A673 (cell line): ENCODE measurements at regions not wholly inside any gene's neighbourhood (a gene's known extent, or its start where the extent isn't known, plus 50 kb on each side); places are given as distances from the start of the nearest gene placed in this dataset.

Experiments used
- BruUV-seq: library from RNA; stranded (reverse); fragments of 400-500 nt; replicated peaks from 2 replicates; lab custom pipeline; 2021; lab: Mats Ljungman, UMichigan
- CTCF ChIA-PET: fragments of 300-600 bp; sonication (Branson Sonifier 250); formaldehyde crosslinking; loops from one replicate; lab custom pipeline; 2022; ENCODE audit warnings: antibody characterized with exemption; lab: Charles Lee
- POLR2A ChIA-PET: fragments of 300-600 bp; sonication (Branson Sonifier 250); formaldehyde crosslinking; loops from one replicate; lab custom pipeline; 2022; ENCODE audit warnings: antibody characterized with exemption; ENCODE audit not compliant: low non-redundant PET; lab: Charles Lee
- DNase-seq: peaks from one replicate; pipeline ENCODE4 v3.0.0-alpha.2; 2015; ENCODE audit warnings: low spot score
- H3K27ac ChIP-seq: fragments of 200-600 bp; sonication (generic); 2 replicates; pipeline ENCODE4 v1.5.1; 2016; ENCODE audit warnings: mixed run types, low read depth, mild to moderate bottlenecking, mixed read lengths, antibody characterized with exemption, low read length; ENCODE audit not compliant: poor library complexity, severe bottlenecking
- H3K27me3 ChIP-seq: fragments of 200-600 bp; sonication (generic); replicated peaks from 2 replicates; pipeline ENCODE4 v1.6.1; 2017; ENCODE audit warnings: mixed run types, low read depth, mild to moderate bottlenecking, mixed read lengths, antibody characterized with exemption, low read length; ENCODE audit not compliant: insufficient read depth, poor library complexity
- H3K36me3 ChIP-seq: fragments of 200-600 bp; sonication (generic); 2 replicates; pipeline ENCODE4 v1.6.1; 2016; ENCODE audit warnings: mixed run types, mild to moderate bottlenecking, mixed read lengths, antibody characterized with exemption, low read length; ENCODE audit not compliant: insufficient read depth, poor library complexity, severe bottlenecking
- H3K4me1 ChIP-seq: fragments of 200-600 bp; sonication (generic); 2 replicates; pipeline ENCODE4 v1.6.1; 2017; ENCODE audit warnings: mixed run types, mild to moderate bottlenecking, mixed read lengths, antibody characterized with exemption, low read length; ENCODE audit not compliant: insufficient read depth, poor library complexity, severe bottlenecking
- H3K4me3 ChIP-seq: fragments of 200-600 bp; sonication (generic); 2 replicates; pipeline ENCODE4 v1.5.1; 2016; ENCODE audit warnings: low read depth, mixed run types, mild to moderate bottlenecking, mixed read lengths, low read length; ENCODE audit not compliant: poor library complexity, severe bottlenecking
- H3K9me3 ChIP-seq: fragments of 200-600 bp; sonication (generic); 2 replicates; pipeline ENCODE4 v1.6.1; 2016; ENCODE audit warnings: mixed run types, low read depth, mild to moderate bottlenecking, mixed read lengths, antibody characterized with exemption, low read length; ENCODE audit not compliant: poor library complexity, severe bottlenecking
- CTCF ChIP-seq: fragments of 300-800, 200-600 bp; sonication (generic); conservative IDR thresholded peaks from 2 replicates; pipeline ENCODE4 v1.5.1; 2017; ENCODE audit warnings: low read depth, mild to moderate bottlenecking, antibody characterized with exemption, low read length, moderate library complexity, mixed read lengths
- EZH2 ChIP-seq: fragments of 200-600 bp; sonication (generic); IDR thresholded peaks from 2 replicates; pipeline ENCODE4 v1.6.1; 2017; ENCODE audit warnings: borderline replicate concordance, low read depth, mild to moderate bottlenecking, mixed read lengths, antibody characterized with exemption, low read length; ENCODE audit not compliant: poor library complexity, severe bottlenecking
- intact Hi-C: fragments of 100-400 bp; cut with micrococcal nuclease; formaldehyde crosslinking; loops from one replicate; pipeline ENCODE4 v1.10.0; 2022; ENCODE audit not compliant: unreplicated experiment

GRCh38 chr14:61132894-61133293, 148.2 kb downstream of the TMEM30B start:
- ChIA-PET CTCF (no interaction called here), POLR2A (no interaction called here)
- Histone ChIP-seq H3K27me3 (no peaks in the 10 kb centered on the region), H3K4me3 (no peak overlapping the region), H3K36me3 (no peaks in the 10 kb centered on the region), H3K4me1 (peaks cover 21% of the 10 kb centered on the region), H3K9me3 (no peaks in the 10 kb centered on the region), H3K27ac (no peak overlapping the region)
- intact Hi-C loops: no loop called here
- TF ChIP-seq CTCF (no peak), EZH2 (no peak)
- no peak for DNase-seq
- BruUV-seq: no TSS peak

- H3K4me1 ChIP-seq: peaks cover 21% of the 10 kb centered on the region
- no peak for TF ChIP-seq EZH2
- no peak for TF ChIP-seq CTCF
- no peaks in the 10 kb centered on the region for H3K9me3 ChIP-seq
- no peaks in the 10 kb centered on the region for H3K27me3 ChIP-seq
- H3K36me3 ChIP-seq: no peaks in the 10 kb centered on the region
- POLR2A ChIA-PET: no interaction called here
- intact Hi-C loops: no loop called here
- H3K27ac ChIP-seq: no peak overlapping the region
- no peak overlapping the region for H3K4me3 ChIP-seq
- no TSS peak for BruUV-seq
- CTCF ChIA-PET: no interaction called here
- DNase-seq: no peak
Observed at GRCh38 chr14:61132336-61132735, 148.8 kb downstream of the TMEM30B start.

GRCh38 chr14:61130512-61131260, 149.6 kb downstream of the SLC38A6 start:
- no peak for TF ChIP-seq EZH2
- no peak for TF ChIP-seq CTCF
- H3K27ac ChIP-seq: peak overlapping the region; percentile 55
- POLR2A ChIA-PET: interaction anchor here (0.6 kb wide), 1 partner anchor 69 kb away, joined by 4 read pairs; no protein-coding TSS in a partner anchor
- no peaks in the 10 kb centered on the region for H3K9me3 ChIP-seq
- H3K4me1 ChIP-seq: peaks cover 25% of the 10 kb centered on the region
- no peaks in the 10 kb centered on the region for H3K27me3 ChIP-seq
- intact Hi-C loops: no loop called here
- no peak overlapping the region for H3K4me3 ChIP-seq
- no peak for DNase-seq
- CTCF ChIA-PET: interaction anchor here (0.7 kb wide), 1 partner anchor 123 kb away, joined by 3 read pairs; no protein-coding TSS in a partner anchor
- no TSS peak for BruUV-seq
- no peaks in the 10 kb centered on the region for H3K36me3 ChIP-seq
